ENCODE measurements at regions not wholly inside any gene's neighbourhood (a gene's known extent, or its start where the extent isn't known, plus 50 kb on each side); places are given as distances from the start of the nearest gene placed in this dataset.

DNA sequence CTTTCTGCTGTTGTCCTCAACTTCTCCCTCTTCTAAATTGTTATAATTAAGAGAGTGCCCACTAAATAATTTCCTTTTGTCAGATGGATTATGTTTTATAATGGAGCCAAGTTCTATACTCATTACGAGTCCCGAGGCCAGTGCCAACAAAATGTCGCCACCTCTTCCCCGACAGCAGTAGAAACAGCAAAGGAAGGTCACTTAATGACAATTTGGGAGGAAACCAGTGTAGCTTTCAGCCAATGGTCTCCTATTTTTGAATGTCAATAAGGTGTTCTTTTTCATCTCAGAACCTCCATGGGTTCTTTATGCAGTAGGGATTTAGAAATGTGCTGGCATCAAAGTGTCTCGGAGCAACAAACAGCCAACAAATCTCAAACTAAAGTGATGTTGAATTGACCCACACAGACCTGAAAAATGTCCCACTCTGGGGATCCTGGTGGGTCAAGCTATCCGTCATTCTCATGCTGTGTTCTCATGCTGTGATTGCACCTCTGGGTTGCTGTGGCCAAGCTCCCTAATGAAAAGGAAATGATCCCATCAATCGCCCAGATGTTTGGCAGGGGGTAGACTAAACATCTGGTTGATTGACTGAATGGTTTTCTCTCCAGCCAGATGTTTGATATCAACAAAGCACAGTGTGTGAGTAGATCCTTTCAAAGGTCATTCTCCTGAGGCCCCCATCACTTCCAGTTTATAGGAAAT, 291.9 kb downstream of the DMAC1 start:
- Histone ChIP-seq H3K36me3 (ENCODE audit: insufficient read depth, low read length) (no peaks in the 10 kb centered on the region), H3K79me2 (ENCODE audit: insufficient read depth, low read length) (no peaks in the 10 kb centered on the region), H3K9ac (ENCODE audit: low read depth, low read length, poor library complexity, severe bottlenecking) (no peak overlapping the region), H3K4me3 (ENCODE audit: low read length, poor library complexity, severe bottlenecking) (no peak overlapping the region), H3K4me1 (ENCODE audit: insufficient read depth, low read length, poor library complexity, severe bottlenecking) (no peaks in the 10 kb centered on the region), H2AFZ (ENCODE audit: low read length) (no peak overlapping the region), H3K9me2 (replicated peaks; ENCODE audit: low read depth, low read length) (no peaks in the 10 kb centered on the region), H3K9me3 (ENCODE audit: insufficient read depth, low read depth, low read length) (no peaks in the 10 kb centered on the region), H3K27me3 (ENCODE audit: insufficient read depth, low read length, poor library complexity, severe bottlenecking) (no peaks in the 10 kb centered on the region), H4K20me1 (ENCODE audit: insufficient read depth, low read length, poor library complexity, severe bottlenecking) (no peaks in the 10 kb centered on the region), H3K4me2 (ENCODE audit: low read depth, low read length, poor library complexity, severe bottlenecking) (no peak overlapping the region), H3F3A (ENCODE audit: low read depth) (no peaks in the 10 kb centered on the region)
- TF ChIP-seq, protein P1, sequence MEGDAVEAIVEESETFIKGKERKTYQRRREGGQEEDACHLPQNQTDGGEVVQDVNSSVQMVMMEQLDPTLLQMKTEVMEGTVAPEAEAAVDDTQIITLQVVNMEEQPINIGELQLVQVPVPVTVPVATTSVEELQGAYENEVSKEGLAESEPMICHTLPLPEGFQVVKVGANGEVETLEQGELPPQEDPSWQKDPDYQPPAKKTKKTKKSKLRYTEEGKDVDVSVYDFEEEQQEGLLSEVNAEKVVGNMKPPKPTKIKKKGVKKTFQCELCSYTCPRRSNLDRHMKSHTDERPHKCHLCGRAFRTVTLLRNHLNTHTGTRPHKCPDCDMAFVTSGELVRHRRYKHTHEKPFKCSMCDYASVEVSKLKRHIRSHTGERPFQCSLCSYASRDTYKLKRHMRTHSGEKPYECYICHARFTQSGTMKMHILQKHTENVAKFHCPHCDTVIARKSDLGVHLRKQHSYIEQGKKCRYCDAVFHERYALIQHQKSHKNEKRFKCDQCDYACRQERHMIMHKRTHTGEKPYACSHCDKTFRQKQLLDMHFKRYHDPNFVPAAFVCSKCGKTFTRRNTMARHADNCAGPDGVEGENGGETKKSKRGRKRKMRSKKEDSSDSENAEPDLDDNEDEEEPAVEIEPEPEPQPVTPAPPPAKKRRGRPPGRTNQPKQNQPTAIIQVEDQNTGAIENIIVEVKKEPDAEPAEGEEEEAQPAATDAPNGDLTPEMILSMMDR (conservative IDR thresholded peaks at IDR 0.05; ENCODE audit: low read length): no peak
- TF ChIP-seq EZH2phosphoT487 (IDR thresholded peaks at IDR 0.05; ENCODE audit: borderline replicate concordance): no peak

DNA sequence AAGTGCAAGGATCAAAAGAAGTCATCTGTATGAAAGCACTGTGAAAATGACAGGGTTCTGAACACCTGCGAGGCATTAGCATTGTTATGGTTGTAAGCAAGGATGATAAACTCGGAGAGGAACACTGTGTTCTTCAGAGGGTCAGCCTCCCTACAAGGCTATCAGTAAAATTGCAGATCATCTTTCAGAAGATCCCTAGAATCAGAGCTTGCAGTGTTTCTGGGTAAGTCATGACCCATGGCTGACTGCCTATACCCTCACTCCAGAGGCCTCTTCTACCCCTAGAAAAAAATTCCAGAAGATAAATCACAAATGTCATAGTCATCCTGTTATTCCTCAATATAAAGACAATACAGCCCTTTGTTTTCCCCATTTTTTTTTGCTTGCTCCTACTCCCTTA, 292.6 kb downstream of the DMAC1 start:
- H3F3A ChIP-seq (ENCODE audit: low read depth): no peaks in the 10 kb centered on the region
- H3K36me3 ChIP-seq (ENCODE audit: insufficient read depth, low read length): no peaks in the 10 kb centered on the region
- H3K4me3 ChIP-seq (ENCODE audit: low read length, poor library complexity, severe bottlenecking): no peak overlapping the region
- no peaks in the 10 kb centered on the region for H3K9me3 ChIP-seq (ENCODE audit: insufficient read depth, low read depth, low read length)
- H3K4me1 ChIP-seq (ENCODE audit: insufficient read depth, low read length, poor library complexity, severe bottlenecking): no peaks in the 10 kb centered on the region
- H4K20me1 ChIP-seq (ENCODE audit: insufficient read depth, low read length, poor library complexity, severe bottlenecking): no peaks in the 10 kb centered on the region
- H2AFZ ChIP-seq (ENCODE audit: low read length): no peak overlapping the region
- no peak overlapping the region for H3K9ac ChIP-seq (ENCODE audit: low read depth, low read length, poor library complexity, severe bottlenecking)
- no peaks in the 10 kb centered on the region for H3K27me3 ChIP-seq (ENCODE audit: insufficient read depth, low read length, poor library complexity, severe bottlenecking)
- TF ChIP-seq EZH2phosphoT487 (IDR thresholded peaks at IDR 0.05; ENCODE audit: borderline replicate concordance): no peak
- TF ChIP-seq, protein P1 (conservative IDR thresholded peaks at IDR 0.05; ENCODE audit: low read length): no peak
- no peaks in the 10 kb centered on the region for H3K9me2 ChIP-seq (replicated peaks; ENCODE audit: low read depth, low read length)
- no peaks in the 10 kb centered on the region for H3K79me2 ChIP-seq (ENCODE audit: insufficient read depth, low read length)
- no peak overlapping the region for H3K4me2 ChIP-seq (ENCODE audit: low read depth, low read length, poor library complexity, severe bottlenecking)

DNA sequence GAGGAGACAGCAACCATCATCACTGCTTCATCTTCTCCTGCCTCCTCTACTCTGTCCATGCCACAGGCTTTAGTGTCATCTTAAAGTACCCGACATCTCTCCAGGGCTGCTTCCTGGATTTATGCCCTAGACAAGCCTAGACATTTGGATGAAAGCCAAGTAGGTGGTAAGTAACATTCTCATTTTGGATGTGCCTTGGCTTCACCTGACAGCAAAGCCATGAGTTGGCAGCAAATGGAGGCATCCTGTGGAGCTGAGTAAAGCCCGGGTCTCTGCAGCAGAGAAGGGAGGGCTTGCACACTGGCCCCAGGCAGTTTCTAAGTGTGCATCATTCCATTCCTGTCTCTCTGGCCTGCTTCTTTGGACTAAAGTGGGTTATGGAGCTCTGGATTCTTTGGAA, 299.1 kb downstream of the DMAC1 start:
- Histone ChIP-seq H4K20me1 (ENCODE audit: insufficient read depth, low read length, poor library complexity, severe bottlenecking) (no peaks in the 10 kb centered on the region), H3K9ac (ENCODE audit: low read depth, low read length, poor library complexity, severe bottlenecking) (no peak overlapping the region), H3F3A (ENCODE audit: low read depth) (no peaks in the 10 kb centered on the region), H3K4me2 (ENCODE audit: low read depth, low read length, poor library complexity, severe bottlenecking) (no peak overlapping the region), H3K36me3 (ENCODE audit: insufficient read depth, low read length) (no peaks in the 10 kb centered on the region), H3K9me3 (ENCODE audit: insufficient read depth, low read depth, low read length) (no peaks in the 10 kb centered on the region), H3K4me1 (ENCODE audit: insufficient read depth, low read length, poor library complexity, severe bottlenecking) (no peaks in the 10 kb centered on the region), H3K27me3 (ENCODE audit: insufficient read depth, low read length, poor library complexity, severe bottlenecking) (no peaks in the 10 kb centered on the region), H3K79me2 (ENCODE audit: insufficient read depth, low read length) (no peaks in the 10 kb centered on the region), H3K9me2 (replicated peaks; ENCODE audit: low read depth, low read length) (no peaks in the 10 kb centered on the region), H2AFZ (ENCODE audit: low read length) (no peak overlapping the region), H3K4me3 (ENCODE audit: low read length, poor library complexity, severe bottlenecking) (no peak overlapping the region)
- TF ChIP-seq, protein P1 (conservative IDR thresholded peaks at IDR 0.05; ENCODE audit: low read length): no peak
- TF ChIP-seq EZH2phosphoT487 (IDR thresholded peaks at IDR 0.05; ENCODE audit: borderline replicate concordance): no peak

All from Loucy (cell line).